ENCODE measurements at regions not wholly inside any gene's neighbourhood (a gene's known extent, or its start where the extent isn't known, plus 50 kb on each side); places are given as distances from the start of the nearest gene placed in this dataset.

- DNase-seq: no peak
Measured at GRCh38 chr3:18870642-18871041, 277.7 kb upstream of the KCNH8 start.

- no peak for DNase-seq
Measured at GRCh38 chr3:18870074-18870640, 278.2 kb upstream of the KCNH8 start.

GRCh38 chr3:18868911-18869689 lies 279.2 kb upstream of the KCNH8 start:
- DNase-seq: no peak

- DNase-seq: no peak
Measured at GRCh38 chr3:18866899-18867298, 281.4 kb upstream of the KCNH8 start.

GRCh38 chr3:18864933-18865731 lies 283.2 kb upstream of the KCNH8 start:
- DNase-seq: no peak

GRCh38 chr3:18862077-18862476 lies 286.2 kb upstream of the KCNH8 start:
- DNase-seq: no peak

GRCh38 chr3:18861137-18861536 lies 287.2 kb upstream of the KCNH8 start:
- DNase-seq: no peak

GRCh38 chr3:18853269-18853668 lies 295.0 kb upstream of the KCNH8 start:
- DNase-seq: no peak

- no peak for DNase-seq
Measured at GRCh38 chr3:18847583-18848197, 300.6 kb upstream of the KCNH8 start.

- no peak for DNase-seq
Measured at GRCh38 chr3:18843983-18844382, 304.3 kb upstream of the KCNH8 start.

- no peak for DNase-seq
Measured at GRCh38 chr3:18843188-18843587, 305.1 kb upstream of the KCNH8 start.

GRCh38 chr3:18841422-18842343 lies 306.6 kb upstream of the KCNH8 start:
- no peak for DNase-seq

GRCh38 chr3:18840535-18841137 lies 307.7 kb upstream of the KCNH8 start:
- DNase-seq: no peak

GRCh38 chr3:18838758-18839157 lies 309.6 kb upstream of the KCNH8 start:
- DNase-seq: no peak

- DNase-seq: no peak
Measured at GRCh38 chr3:18837137-18837755, 311.1 kb upstream of the KCNH8 start.

GRCh38 chr3:18835021-18835420 lies 313.3 kb upstream of the KCNH8 start:
- no peak for DNase-seq

- no peak for DNase-seq
Measured at GRCh38 chr3:18830087-18830486, 318.2 kb upstream of the KCNH8 start.

- DNase-seq: no peak
Measured at GRCh38 chr3:18828637-18829036, 319.7 kb upstream of the KCNH8 start.

- no peak for DNase-seq
Measured at GRCh38 chr3:18827664-18828063, 320.6 kb upstream of the KCNH8 start.

- DNase-seq: no peak
Measured at GRCh38 chr3:18825665-18826064, 322.6 kb upstream of the KCNH8 start.

- DNase-seq: no peak
Measured at GRCh38 chr3:18813300-18813699, 335.0 kb upstream of the KCNH8 start.

Data from DMS 273 treated with DMSO at 0.1 percent for 48 hours (cell line).